ENCODE measurements at regions not wholly inside any gene's neighbourhood (a gene's known extent, or its start where the extent isn't known, plus 50 kb on each side); places are given as distances from the start of the nearest gene placed in this dataset.
A peak's percentile ranks its signal among the peaks of the same experiment; 100 is the strongest.

GRCh38 chr15:62218841-62219240 lies 53.8 kb upstream of the C2CD4B start:
- no peak overlapping the region for H3K27ac Mint-ChIP-seq
- peaks cover 3% of the 10 kb centered on the region for H3K27me3 Mint-ChIP-seq (ENCODE audit: low read depth)
- H3K9me3 Mint-ChIP-seq = peaks cover 15% of the 10 kb centered on the region
- H3K4me1 Mint-ChIP-seq (ENCODE audit: low read depth) = peaks cover 2% of the 10 kb centered on the region
- no peak overlapping the region for H3K4me3 Mint-ChIP-seq
- H3K36me3 Mint-ChIP-seq (ENCODE audit: low read depth) = no peaks in the 10 kb centered on the region

GRCh38 chr15:62219799-62220198 lies 54.7 kb upstream of the C2CD4B start:
- Mint-ChIP-seq H3K4me3 (no peak overlapping the region), H3K27me3 (ENCODE audit: low read depth) (peaks cover 3% of the 10 kb centered on the region), H3K36me3 (ENCODE audit: low read depth) (no peaks in the 10 kb centered on the region), H3K4me1 (ENCODE audit: low read depth) (peaks cover 2% of the 10 kb centered on the region), H3K9me3 (peaks cover 15% of the 10 kb centered on the region), H3K27ac (no peak overlapping the region)

- H3K4me1 Mint-ChIP-seq (ENCODE audit: low read depth) = peaks cover 2% of the 10 kb centered on the region
- no peaks in the 10 kb centered on the region for H3K27me3 Mint-ChIP-seq (ENCODE audit: low read depth)
- H3K27ac Mint-ChIP-seq = peak overlapping the region; percentile 73
- H3K4me3 Mint-ChIP-seq = peak overlapping the region; percentile 4
- peaks cover 5% of the 10 kb centered on the region for H3K9me3 Mint-ChIP-seq
- H3K36me3 Mint-ChIP-seq (ENCODE audit: low read depth) = no peaks in the 10 kb centered on the region
Measured at GRCh38 chr15:62223020-62223419, 57.9 kb upstream of the C2CD4B start.

GRCh38 chr15:62228604-62229003 lies 63.5 kb upstream of the C2CD4B start:
- no peaks in the 10 kb centered on the region for H3K9me3 Mint-ChIP-seq
- peaks cover 11% of the 10 kb centered on the region for H3K27me3 Mint-ChIP-seq (ENCODE audit: low read depth)
- no peaks in the 10 kb centered on the region for H3K4me1 Mint-ChIP-seq (ENCODE audit: low read depth)

GRCh38 chr15:62231856-62232255 lies 66.8 kb upstream of the C2CD4B start:
- Mint-ChIP-seq H3K27me3 (ENCODE audit: low read depth) (peaks cover 18% of the 10 kb centered on the region), H3K9me3 (no peaks in the 10 kb centered on the region), H3K4me3 (no peak overlapping the region), H3K4me1 (ENCODE audit: low read depth) (no peaks in the 10 kb centered on the region), H3K36me3 (ENCODE audit: low read depth) (no peaks in the 10 kb centered on the region), H3K27ac (no peak overlapping the region)

More at GRCh38 chr15:62228604-62229003, 63.5 kb upstream of the C2CD4B start:
- H3K4me3 Mint-ChIP-seq = no peak overlapping the region
- no peak overlapping the region for H3K27ac Mint-ChIP-seq
- no peaks in the 10 kb centered on the region for H3K36me3 Mint-ChIP-seq (ENCODE audit: low read depth)

GRCh38 chr15:62240121-62241096 lies 75.3 kb upstream of the C2CD4B start:
- Mint-ChIP-seq H3K4me1 (ENCODE audit: low read depth) (no peaks in the 10 kb centered on the region), H3K36me3 (ENCODE audit: low read depth) (no peaks in the 10 kb centered on the region), H3K9me3 (no peaks in the 10 kb centered on the region), H3K27me3 (ENCODE audit: low read depth) (peaks cover 14% of the 10 kb centered on the region), H3K27ac (no peak overlapping the region), H3K4me3 (no peak overlapping the region)

GRCh38 chr15:62241135-62241770 lies 76.2 kb upstream of the C2CD4B start:
- Mint-ChIP-seq H3K27me3 (ENCODE audit: low read depth) (peaks cover 10% of the 10 kb centered on the region), H3K27ac (no peak overlapping the region), H3K4me3 (no peak overlapping the region), H3K36me3 (ENCODE audit: low read depth) (no peaks in the 10 kb centered on the region), H3K9me3 (no peaks in the 10 kb centered on the region), H3K4me1 (ENCODE audit: low read depth) (no peaks in the 10 kb centered on the region)

- Mint-ChIP-seq H3K27ac (no peak overlapping the region), H3K27me3 (ENCODE audit: low read depth) (peaks cover 11% of the 10 kb centered on the region), H3K4me1 (ENCODE audit: low read depth) (no peaks in the 10 kb centered on the region), H3K36me3 (ENCODE audit: low read depth) (no peaks in the 10 kb centered on the region), H3K9me3 (no peaks in the 10 kb centered on the region), H3K4me3 (no peak overlapping the region)
Measured at GRCh38 chr15:62242999-62243398, 77.9 kb upstream of the C2CD4B start.

- H3K27ac Mint-ChIP-seq = no peak overlapping the region
- H3K9me3 Mint-ChIP-seq = no peaks in the 10 kb centered on the region
- no peaks in the 10 kb centered on the region for H3K4me1 Mint-ChIP-seq (ENCODE audit: low read depth)
- no peak overlapping the region for H3K4me3 Mint-ChIP-seq
- H3K27me3 Mint-ChIP-seq (ENCODE audit: low read depth) = peaks cover 11% of the 10 kb centered on the region
- H3K36me3 Mint-ChIP-seq (ENCODE audit: low read depth) = no peaks in the 10 kb centered on the region
Measured at GRCh38 chr15:62244762-62245161, 79.7 kb upstream of the C2CD4B start.

- H3K4me3 Mint-ChIP-seq = no peak overlapping the region
- no peaks in the 10 kb centered on the region for H3K36me3 Mint-ChIP-seq (ENCODE audit: low read depth)
- H3K4me1 Mint-ChIP-seq (ENCODE audit: low read depth) = no peaks in the 10 kb centered on the region
- H3K9me3 Mint-ChIP-seq = no peaks in the 10 kb centered on the region
- peaks cover 4% of the 10 kb centered on the region for H3K27me3 Mint-ChIP-seq (ENCODE audit: low read depth)
- no peak overlapping the region for H3K27ac Mint-ChIP-seq
Measured at GRCh38 chr15:62248277-62248984, 83.3 kb upstream of the C2CD4B start.

GRCh38 chr15:62249501-62249900 lies 84.4 kb upstream of the C2CD4B start:
- Mint-ChIP-seq H3K27me3 (ENCODE audit: low read depth) (peaks cover 4% of the 10 kb centered on the region), H3K4me1 (ENCODE audit: low read depth) (no peaks in the 10 kb centered on the region), H3K27ac (no peak overlapping the region), H3K36me3 (ENCODE audit: low read depth) (no peaks in the 10 kb centered on the region), H3K4me3 (no peak overlapping the region), H3K9me3 (no peaks in the 10 kb centered on the region)

GRCh38 chr15:62250186-62250585 lies 85.1 kb upstream of the C2CD4B start:
- Mint-ChIP-seq H3K4me3 (no peak overlapping the region), H3K9me3 (no peaks in the 10 kb centered on the region), H3K27ac (no peak overlapping the region), H3K27me3 (ENCODE audit: low read depth) (peaks cover 4% of the 10 kb centered on the region), H3K4me1 (ENCODE audit: low read depth) (no peaks in the 10 kb centered on the region), H3K36me3 (ENCODE audit: low read depth) (no peaks in the 10 kb centered on the region)

- Mint-ChIP-seq H3K27me3 (ENCODE audit: low read depth) (peaks cover 4% of the 10 kb centered on the region), H3K4me1 (ENCODE audit: low read depth) (no peaks in the 10 kb centered on the region), H3K36me3 (ENCODE audit: low read depth) (no peaks in the 10 kb centered on the region), H3K9me3 (no peaks in the 10 kb centered on the region), H3K27ac (no peak overlapping the region), H3K4me3 (no peak overlapping the region)
Measured at GRCh38 chr15:62250978-62251377, 85.9 kb upstream of the C2CD4B start.

GRCh38 chr15:62253294-62253693 lies 88.2 kb upstream of the C2CD4B start:
- Mint-ChIP-seq H3K36me3 (ENCODE audit: low read depth) (no peaks in the 10 kb centered on the region), H3K27ac (no peak overlapping the region), H3K9me3 (no peaks in the 10 kb centered on the region), H3K27me3 (ENCODE audit: low read depth) (no peaks in the 10 kb centered on the region), H3K4me1 (ENCODE audit: low read depth) (no peaks in the 10 kb centered on the region), H3K4me3 (no peak overlapping the region)
